AG09319 (cell line): ENCODE measurements at regions not wholly inside any gene's neighbourhood (a gene's known extent, or its start where the extent isn't known, plus 50 kb on each side); places are given as distances from the start of the nearest gene placed in this dataset.

Experiments used
- DNase-seq: peaks from one replicate; pipeline ENCODE4 v3.0.0-alpha.2; 2010; ENCODE audit warnings: low read depth; ENCODE audit errors: extremely low read depth
- CTCF ChIP-seq: IDR thresholded peaks from 2 replicates; pipeline ENCODE4 v1.5.1; 2011; ENCODE audit warnings: low read depth, mild to moderate bottlenecking, inconsistent platforms, low read length, moderate library complexity

GRCh38 chr6:80923816-80924215 is 817.3 kb downstream of the BCKDHB start:
- TF ChIP-seq CTCF, result no peak
- DNase-seq, result no peak

- no peak for DNase-seq
- no peak for TF ChIP-seq CTCF
These were observed 816.5 kb downstream of the BCKDHB start for GRCh38 chr6:80922916-80923455.

GRCh38 chr6:80921861-80922460 is 815.5 kb downstream of the BCKDHB start:
- TF ChIP-seq CTCF, result no peak
- no peak for DNase-seq

- no peak for TF ChIP-seq CTCF
- no peak for DNase-seq
These were observed 801.4 kb downstream of the BCKDHB start for GRCh38 chr6:80907831-80908230.

GRCh38 chr6:80903711-80904110 is 797.2 kb downstream of the BCKDHB start:
- DNase-seq, result no peak
- TF ChIP-seq CTCF, result no peak

- TF ChIP-seq CTCF, result no peak
- no peak for DNase-seq
These were observed 780.0 kb downstream of the BCKDHB start for GRCh38 chr6:80886475-80886874.

GRCh38 chr6:80872951-80873308 is 766.5 kb downstream of the BCKDHB start:
- TF ChIP-seq CTCF, result no peak
- DNase-seq, result no peak
